Activated CD4-positive, CD25-positive, alpha-beta regulatory T cell treated with anti-CD3 and anti-CD28 coated beads, Interleukin-2, amount 50 U/mL, for 72 hours (primary cell): ENCODE measurements at regions not wholly inside any gene's neighbourhood (a gene's known extent, or its start where the extent isn't known, plus 50 kb on each side); places are given as distances from the start of the nearest gene placed in this dataset.
"Not testable (repeated sequence)": the region's sequence is repeated elsewhere in the genome, so short reads cannot be mapped to it uniquely, and the experiment has no call there.

ENCODE experiments used
- DNase-seq: peaks from one replicate; pipeline ENCODE4 v3.0.0; 2021

DNA sequence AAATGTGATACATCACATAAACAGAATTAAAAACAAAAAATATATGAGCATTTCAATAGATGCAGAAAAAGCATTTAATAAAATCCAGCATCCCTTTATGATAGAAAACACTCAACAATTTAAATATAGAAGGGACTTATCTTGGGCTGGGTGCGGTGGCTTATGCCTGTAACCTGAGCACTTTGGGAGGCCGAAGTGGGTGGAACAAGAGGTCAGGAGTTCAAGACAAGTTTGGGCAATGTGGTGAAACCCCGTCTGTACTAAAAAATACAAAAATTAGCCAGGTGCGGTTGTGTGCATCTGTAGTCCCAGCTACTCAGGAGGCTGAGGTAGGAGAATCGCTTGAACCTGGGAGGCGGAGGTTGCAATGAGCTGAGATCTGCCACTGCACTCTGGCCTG, 409.1 kb downstream of the ICE1 start:
- not testable (repeated sequence) for DNase-seq

DNA sequence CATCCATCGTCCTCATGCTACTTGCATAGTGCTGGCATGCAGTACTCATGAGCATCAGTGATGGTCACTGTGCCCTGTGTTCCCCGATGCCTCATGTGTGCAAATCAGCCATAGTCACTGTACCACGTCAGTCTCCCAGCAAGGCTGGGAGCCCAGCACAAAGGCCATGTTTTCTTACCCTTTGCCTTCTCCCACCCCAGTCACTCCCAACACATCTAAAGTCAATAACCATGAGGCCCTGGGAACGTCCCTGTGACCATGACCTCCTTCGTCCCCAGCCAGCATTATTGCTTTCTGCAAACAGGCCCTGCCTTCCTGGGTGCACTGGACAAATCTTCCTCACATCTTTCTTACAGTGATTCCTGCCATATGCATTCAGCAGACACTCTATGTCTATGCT, 406.1 kb downstream of the ICE1 start:
- DNase-seq: no peak

DNA sequence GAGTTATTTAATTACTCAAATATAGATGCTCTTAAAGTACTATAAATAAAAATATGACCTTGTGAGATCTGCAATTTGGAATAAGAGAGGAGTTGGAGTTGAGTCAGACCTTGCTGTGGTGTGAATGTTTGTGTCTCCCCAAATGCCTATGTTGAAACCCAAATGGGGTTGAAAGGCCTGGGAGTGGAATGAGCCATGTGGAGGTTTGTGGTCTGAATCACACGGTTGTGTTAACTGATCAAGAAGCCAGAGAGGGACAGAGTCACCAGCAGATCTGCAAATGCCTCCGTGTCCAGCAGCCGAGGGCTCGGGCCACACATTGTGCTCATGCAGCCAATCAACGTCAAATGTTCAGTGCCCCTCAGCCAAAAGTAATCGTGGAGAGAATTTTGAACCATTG, 404.4 kb downstream of the ICE1 start:
- no peak for DNase-seq

DNA sequence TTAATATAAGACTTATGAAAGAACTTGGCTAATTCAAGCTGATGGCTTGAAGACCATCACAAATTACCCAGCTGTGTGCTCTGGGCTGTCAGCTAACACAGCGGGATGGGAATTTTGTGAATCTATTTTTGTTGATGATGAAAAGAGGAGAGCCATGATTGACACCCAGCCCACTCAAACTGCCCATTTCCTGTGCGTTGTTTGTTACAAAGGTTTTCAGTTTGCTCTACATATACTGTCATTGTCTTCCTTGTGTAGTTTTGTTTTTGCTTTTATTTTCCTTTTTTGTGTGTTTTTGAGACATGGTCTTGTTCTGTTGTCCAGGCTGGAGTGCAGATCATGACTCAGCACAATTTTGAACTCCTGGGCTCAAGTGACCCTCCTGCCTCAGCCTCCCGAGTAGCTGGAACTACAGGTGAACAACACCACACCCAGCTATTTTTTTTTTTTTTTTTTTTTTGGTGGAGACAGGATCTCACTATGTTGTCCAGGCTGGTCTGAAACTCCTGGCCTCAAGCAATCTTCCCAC, 400.3 kb downstream of the ICE1 start:
- DNase-seq: no peak

- DNase-seq: no peak
Observed at GRCh38 chr5:5816960-5817359, 394.5 kb downstream of the ICE1 start.

- DNase-seq: no peak
Observed at GRCh38 chr5:5813441-5813840, 391.0 kb downstream of the ICE1 start.

- DNase-seq: no peak
Observed at GRCh38 chr5:5810461-5810860, 388.0 kb downstream of the ICE1 start.

GRCh38 chr5:5805916-5806315, 383.4 kb downstream of the ICE1 start:
- DNase-seq: no peak

DNA sequence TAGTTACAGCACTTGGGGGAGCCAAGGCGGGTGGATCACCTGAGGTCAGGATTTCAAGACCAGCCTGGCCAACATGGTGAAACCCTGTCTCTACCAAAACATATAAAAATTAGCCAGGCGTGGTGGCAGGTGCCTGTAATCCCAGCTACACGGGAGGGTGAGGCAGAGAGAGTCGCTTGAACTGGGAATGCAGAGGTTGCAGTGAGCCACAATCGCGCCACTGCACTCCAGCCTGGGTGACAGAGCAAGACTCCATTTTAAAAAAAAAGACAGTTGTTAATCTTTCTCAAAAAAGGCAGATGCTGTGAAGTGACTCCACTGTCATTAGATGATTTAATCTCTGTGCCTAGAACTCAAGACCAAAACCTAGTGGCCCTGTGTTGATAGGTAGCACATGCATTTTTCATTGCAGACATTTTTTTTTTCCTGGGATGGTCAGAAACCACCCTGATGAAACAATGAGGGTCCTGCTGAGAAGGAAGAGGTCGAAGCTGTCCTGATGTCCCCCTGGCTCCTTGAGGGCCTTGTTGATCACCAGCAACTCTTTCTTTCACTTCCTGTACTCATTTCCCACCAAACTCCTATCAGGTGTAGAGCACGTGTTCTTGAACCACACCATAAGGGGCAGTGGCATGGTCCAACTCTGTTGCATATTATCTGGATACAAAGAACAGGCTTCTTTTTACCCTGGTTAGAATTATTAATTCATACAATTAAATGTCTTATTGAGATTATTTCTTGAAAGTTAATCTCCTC, 382.2 kb downstream of the ICE1 start:
- no peak for DNase-seq

- DNase-seq: no peak
Observed at GRCh38 chr5:5800801-5801761, 378.6 kb downstream of the ICE1 start.

DNA sequence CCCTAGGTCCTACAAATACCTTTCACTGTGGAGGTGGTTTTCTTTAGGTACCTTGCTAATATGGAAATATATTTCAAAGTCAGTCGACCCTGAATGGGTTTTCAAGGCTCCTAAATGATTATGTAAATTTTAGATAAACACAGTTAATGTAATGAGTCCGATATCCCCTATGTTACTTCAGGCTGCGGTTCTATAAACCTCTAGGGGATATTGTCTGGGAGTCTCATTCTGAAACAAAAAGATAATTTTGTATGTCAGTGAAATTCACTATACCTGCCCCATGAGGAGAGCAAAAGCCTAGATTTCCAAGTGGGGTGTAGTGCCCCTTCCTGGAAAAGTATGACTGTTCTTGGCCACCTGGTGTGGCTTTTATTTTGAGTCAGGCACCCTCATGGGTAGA, 377.3 kb downstream of the ICE1 start:
- DNase-seq: no peak

GRCh38 chr5:5799229-5799628, 376.8 kb downstream of the ICE1 start:
- DNase-seq: no peak

GRCh38 chr5:5798462-5798861, 376.0 kb downstream of the ICE1 start:
- no peak for DNase-seq

DNA sequence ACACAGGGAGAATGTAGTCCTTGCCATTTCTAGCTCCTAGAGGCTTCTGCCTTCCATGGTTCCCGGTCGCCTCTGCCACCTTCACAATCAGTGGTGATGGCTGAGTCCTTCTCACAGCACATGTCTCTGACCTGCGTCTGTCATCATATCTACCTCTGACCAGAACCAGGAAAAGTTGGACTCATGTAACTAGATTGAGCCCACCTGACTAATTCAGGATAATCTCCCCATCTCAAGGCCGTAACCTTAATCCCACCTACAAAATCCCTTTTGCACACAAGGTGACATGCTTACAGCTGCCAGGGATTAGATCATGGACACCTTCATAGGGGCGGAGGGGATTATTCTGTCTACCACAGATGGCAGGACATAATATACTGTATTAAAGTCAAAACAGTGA, 375.6 kb downstream of the ICE1 start:
- no peak for DNase-seq

- no peak for DNase-seq
Observed at GRCh38 chr5:5795074-5795771, 372.7 kb downstream of the ICE1 start.

DNA sequence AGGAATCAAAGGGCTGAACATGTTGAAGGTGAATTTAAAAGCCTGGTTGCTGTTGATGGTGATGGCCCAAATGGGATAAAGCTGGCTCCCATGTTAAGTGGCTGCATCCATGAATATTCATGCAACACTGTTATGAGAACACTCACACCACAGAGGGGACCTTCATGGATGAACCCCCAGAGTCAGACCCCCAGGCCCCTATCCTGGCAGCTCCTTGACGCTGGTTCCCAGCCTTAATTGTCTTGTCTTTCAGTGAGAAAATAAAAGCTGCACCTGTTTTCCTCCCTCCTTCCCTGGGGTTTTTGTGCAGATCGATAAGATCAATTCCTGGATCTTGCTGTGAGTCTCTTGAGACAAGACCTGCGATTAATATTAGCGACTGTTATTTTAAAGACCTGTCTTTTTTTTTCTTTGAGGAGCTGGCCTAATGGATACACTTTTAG, 371.7 kb downstream of the ICE1 start:
- no peak for DNase-seq

GRCh38 chr5:5793242-5794117, 371.0 kb downstream of the ICE1 start:
- no peak for DNase-seq

GRCh38 chr5:5792106-5792505, 369.6 kb downstream of the ICE1 start:
- DNase-seq: no peak

GRCh38 chr5:5788793-5789192, 366.3 kb downstream of the ICE1 start:
- no peak for DNase-seq

DNA sequence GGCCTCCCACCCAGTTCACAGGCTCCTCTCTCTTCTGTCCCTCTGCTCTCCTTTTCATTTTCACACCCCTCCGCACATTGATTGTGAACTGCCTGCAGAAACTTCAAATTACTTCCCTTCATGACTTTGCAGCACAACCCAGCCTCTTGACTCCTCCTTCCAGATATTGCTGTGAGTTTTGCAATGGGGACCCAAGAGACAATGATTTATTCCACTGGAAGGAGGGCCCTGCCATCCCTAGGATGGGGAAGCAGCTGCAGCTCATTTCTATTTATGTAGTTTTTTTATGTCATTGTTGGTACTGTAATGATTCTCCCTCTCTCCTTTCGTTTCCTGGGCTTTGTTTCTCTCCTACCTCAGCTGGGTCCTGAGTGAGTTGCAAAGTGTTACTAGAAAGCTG, 364.9 kb downstream of the ICE1 start:
- DNase-seq: no peak

GRCh38 chr5:5784101-5784500, 361.6 kb downstream of the ICE1 start:
- no peak for DNase-seq

- DNase-seq: no peak
Observed at GRCh38 chr5:5783021-5783420, 360.5 kb downstream of the ICE1 start.
